ENCODE measurements at regions not wholly inside any gene's neighbourhood (a gene's known extent, or its start where the extent isn't known, plus 50 kb on each side); places are given as distances from the start of the nearest gene placed in this dataset.

DNA sequence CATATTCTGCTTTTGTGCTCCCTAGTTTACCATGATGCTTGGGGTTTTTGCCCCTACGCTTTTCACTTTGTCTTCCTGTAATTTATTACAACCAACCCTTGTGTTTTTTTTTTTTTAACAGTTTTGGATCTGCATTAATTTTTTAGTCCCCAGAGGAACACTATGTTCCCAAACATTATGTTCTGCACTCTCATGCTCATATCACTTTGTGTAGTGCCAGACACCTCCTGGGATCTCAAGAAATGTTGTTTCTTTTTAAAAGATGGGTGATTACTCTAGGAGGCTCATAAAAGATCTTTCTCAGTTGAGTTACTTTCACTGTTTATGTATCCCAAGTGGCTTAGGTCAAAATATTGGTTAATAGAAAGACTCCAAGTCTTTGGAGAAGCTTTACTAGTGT is 116.2 kb upstream of the MKLN1 start:
- TF ChIP-seq, protein P1, sequence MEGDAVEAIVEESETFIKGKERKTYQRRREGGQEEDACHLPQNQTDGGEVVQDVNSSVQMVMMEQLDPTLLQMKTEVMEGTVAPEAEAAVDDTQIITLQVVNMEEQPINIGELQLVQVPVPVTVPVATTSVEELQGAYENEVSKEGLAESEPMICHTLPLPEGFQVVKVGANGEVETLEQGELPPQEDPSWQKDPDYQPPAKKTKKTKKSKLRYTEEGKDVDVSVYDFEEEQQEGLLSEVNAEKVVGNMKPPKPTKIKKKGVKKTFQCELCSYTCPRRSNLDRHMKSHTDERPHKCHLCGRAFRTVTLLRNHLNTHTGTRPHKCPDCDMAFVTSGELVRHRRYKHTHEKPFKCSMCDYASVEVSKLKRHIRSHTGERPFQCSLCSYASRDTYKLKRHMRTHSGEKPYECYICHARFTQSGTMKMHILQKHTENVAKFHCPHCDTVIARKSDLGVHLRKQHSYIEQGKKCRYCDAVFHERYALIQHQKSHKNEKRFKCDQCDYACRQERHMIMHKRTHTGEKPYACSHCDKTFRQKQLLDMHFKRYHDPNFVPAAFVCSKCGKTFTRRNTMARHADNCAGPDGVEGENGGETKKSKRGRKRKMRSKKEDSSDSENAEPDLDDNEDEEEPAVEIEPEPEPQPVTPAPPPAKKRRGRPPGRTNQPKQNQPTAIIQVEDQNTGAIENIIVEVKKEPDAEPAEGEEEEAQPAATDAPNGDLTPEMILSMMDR (IDR thresholded peaks at IDR 0.05): no peak
- no peak for TF ChIP-seq POLR2A (IDR thresholded peaks at IDR 0.05)

Measured in Peyer's patch (tissue), 4 donors.